ENCODE measurements at regions not wholly inside any gene's neighbourhood (a gene's known extent, or its start where the extent isn't known, plus 50 kb on each side); places are given as distances from the start of the nearest gene placed in this dataset.

DNA sequence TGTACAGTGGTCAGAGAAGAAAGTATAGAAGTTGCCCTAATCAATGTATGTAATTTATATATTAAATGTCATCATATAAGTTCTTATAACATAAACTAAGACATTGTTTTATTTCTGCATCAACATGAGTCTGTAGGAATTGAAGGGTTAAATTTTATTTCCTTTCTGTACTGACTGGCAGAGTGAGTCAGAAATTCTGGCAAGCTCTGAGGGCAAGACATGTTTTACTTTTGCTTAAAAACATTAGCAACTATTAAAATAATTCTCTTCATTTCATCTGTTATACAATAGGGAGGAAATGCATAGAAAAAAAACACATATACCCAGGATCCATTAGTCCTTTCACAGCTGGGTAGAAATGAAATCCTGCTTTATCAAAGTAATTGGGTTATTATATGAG is 171.4 kb upstream of the ALCAM start:
- H3K9me3 Mint-ChIP-seq, result peaks cover 3% of the 10 kb centered on the region
- ChIA-PET CTCF (no interaction called here), POLR2A (no interaction called here)
- H3K36me3 Mint-ChIP-seq (ENCODE audit: low read depth), result no peaks in the 10 kb centered on the region
- ATAC-seq (ENCODE audit: low read depth) (no peak), DNase-seq (no peak)
- H3K4me3 Mint-ChIP-seq, result no peak overlapping the region
- TF ChIP-seq, protein P1, sequence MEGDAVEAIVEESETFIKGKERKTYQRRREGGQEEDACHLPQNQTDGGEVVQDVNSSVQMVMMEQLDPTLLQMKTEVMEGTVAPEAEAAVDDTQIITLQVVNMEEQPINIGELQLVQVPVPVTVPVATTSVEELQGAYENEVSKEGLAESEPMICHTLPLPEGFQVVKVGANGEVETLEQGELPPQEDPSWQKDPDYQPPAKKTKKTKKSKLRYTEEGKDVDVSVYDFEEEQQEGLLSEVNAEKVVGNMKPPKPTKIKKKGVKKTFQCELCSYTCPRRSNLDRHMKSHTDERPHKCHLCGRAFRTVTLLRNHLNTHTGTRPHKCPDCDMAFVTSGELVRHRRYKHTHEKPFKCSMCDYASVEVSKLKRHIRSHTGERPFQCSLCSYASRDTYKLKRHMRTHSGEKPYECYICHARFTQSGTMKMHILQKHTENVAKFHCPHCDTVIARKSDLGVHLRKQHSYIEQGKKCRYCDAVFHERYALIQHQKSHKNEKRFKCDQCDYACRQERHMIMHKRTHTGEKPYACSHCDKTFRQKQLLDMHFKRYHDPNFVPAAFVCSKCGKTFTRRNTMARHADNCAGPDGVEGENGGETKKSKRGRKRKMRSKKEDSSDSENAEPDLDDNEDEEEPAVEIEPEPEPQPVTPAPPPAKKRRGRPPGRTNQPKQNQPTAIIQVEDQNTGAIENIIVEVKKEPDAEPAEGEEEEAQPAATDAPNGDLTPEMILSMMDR (IDR thresholded peaks at IDR 0.05), result no peak
- no peak overlapping the region for H3K27ac Mint-ChIP-seq
- no peaks in the 10 kb centered on the region for H3K27me3 Mint-ChIP-seq
- intact Hi-C loops (cut with micrococcal nuclease), result no loop called here
- no peaks in the 10 kb centered on the region for H3K4me1 Mint-ChIP-seq

DNA sequence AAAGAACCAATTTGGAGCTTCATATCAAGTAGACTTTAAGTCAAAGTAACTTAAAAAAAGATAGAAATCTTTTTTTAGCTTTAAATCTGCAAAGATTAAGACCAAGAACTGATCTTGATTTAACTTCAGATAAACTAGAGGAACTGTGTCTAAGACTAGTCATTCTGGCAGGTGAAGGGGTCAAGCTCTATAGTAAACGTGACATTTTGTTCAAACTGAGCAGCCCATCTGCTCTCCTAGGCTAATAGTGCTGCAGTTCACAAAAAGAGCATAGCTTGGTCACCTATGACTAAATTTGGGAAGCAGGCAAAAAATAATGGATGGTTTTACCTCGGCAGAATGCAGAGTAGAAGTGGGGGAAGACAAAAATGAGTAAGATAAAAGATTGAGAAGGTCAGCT is 168.8 kb upstream of the ALCAM start:
- DNase-seq, result no peak
- TF ChIP-seq, protein P1 (IDR thresholded peaks at IDR 0.05), result no peak
- Mint-ChIP-seq H3K27me3 (no peaks in the 10 kb centered on the region), H3K4me3 (no peak overlapping the region), H3K27ac (no peak overlapping the region), H3K9me3 (peaks cover 7% of the 10 kb centered on the region), H3K36me3 (ENCODE audit: low read depth) (no peaks in the 10 kb centered on the region), H3K4me1 (no peaks in the 10 kb centered on the region)
- POLR2A ChIA-PET, result no interaction called here
- CTCF ChIA-PET, result no interaction called here
- no peak for ATAC-seq (ENCODE audit: low read depth)
- intact Hi-C loops (cut with micrococcal nuclease), result no loop called here

DNA sequence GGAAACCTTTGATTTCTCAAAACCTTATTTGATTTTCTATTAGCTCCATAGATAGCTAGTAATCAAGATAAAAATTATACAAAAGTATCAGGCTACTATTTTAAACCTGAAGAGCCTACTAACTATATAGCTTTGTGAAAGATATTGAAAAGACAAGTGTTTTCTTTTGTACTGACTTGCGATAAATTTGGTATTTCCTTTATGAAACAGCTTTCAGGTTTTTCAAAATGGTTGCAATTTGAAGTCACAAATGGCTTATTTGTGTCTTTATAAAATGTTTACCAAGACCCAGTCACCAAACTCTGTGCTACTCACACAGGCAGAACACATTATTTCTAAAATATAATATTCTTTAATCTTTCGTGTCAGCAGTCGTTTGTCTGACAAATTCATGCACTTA is 167.5 kb upstream of the ALCAM start:
- Mint-ChIP-seq H3K36me3 (ENCODE audit: low read depth) (no peaks in the 10 kb centered on the region), H3K9me3 (peaks cover 8% of the 10 kb centered on the region), H3K4me3 (no peak overlapping the region), H3K27me3 (no peaks in the 10 kb centered on the region), H3K4me1 (no peaks in the 10 kb centered on the region), H3K27ac (no peak overlapping the region)
- ChIA-PET POLR2A (no interaction called here), CTCF (no interaction called here)
- intact Hi-C loops (cut with micrococcal nuclease), result no loop called here
- no peak for ATAC-seq (ENCODE audit: low read depth)
- TF ChIP-seq, protein P1 (IDR thresholded peaks at IDR 0.05), result no peak
- DNase-seq, result no peak

DNA sequence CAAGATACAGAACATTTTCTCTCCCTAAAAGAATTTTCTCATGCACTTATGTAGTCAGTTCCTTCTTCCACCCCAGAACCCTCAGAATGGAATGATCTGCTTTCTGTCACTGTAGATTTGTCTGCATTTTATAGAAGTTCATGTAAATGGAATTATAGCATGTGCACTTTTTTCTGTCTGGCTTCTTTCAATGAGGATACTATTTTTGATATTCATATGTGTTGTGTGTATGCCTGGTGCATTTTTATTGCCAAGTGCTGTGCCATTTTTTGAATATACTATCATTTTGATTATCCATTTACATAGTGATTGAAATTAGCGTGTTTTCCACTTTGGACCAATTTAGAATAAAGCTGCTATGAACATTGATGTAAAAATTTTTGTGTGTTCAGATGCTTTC is 156.6 kb upstream of the ALCAM start:
- ATAC-seq (ENCODE audit: low read depth) (no peak), DNase-seq (no peak)
- Mint-ChIP-seq H3K4me1 (no peaks in the 10 kb centered on the region), H3K27me3 (peaks cover 4% of the 10 kb centered on the region), H3K27ac (no peak overlapping the region), H3K9me3 (no peaks in the 10 kb centered on the region), H3K4me3 (no peak overlapping the region), H3K36me3 (ENCODE audit: low read depth) (no peaks in the 10 kb centered on the region)
- CTCF ChIA-PET, result no interaction called here
- intact Hi-C loops (cut with micrococcal nuclease), result loop anchor here (5.0 kb wide), 1 partner anchor 157 kb away; the partner anchor contains the start of gene ALCAM
- TF ChIP-seq, protein P1 (IDR thresholded peaks at IDR 0.05), result no peak
- POLR2A ChIA-PET, result no interaction called here

DNA sequence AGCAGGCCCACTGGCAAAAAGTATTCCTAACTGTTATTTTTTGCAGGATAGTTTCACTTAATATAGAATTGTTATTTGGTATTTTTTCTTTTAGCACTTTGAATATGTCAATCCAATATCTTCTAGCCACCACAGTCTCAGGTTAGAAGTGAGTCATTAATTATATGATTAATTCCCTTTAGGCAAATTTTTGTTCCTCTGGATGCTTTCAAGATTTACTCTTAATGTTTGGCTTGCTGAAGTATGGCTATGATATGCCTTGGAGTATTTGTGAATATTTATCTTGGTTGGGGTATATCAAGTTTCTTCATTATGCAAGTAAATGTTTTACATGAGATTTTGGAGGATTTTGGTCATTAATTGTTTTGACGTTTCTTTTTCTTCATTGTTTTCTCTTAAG is 152.1 kb upstream of the ALCAM start:
- intact Hi-C loops (cut with micrococcal nuclease), result loop anchor here (5.0 kb wide), 1 partner anchor 153 kb away; the partner anchor contains the start of gene ALCAM

More for the DNA sequence above, 152.1 kb upstream of the ALCAM start:
- no peak overlapping the region for H3K27ac Mint-ChIP-seq
- TF ChIP-seq, protein P1 (IDR thresholded peaks at IDR 0.05), result no peak
- ChIA-PET CTCF (no interaction called here), POLR2A (no interaction called here)
- no peaks in the 10 kb centered on the region for H3K9me3 Mint-ChIP-seq
- H3K27me3 Mint-ChIP-seq, result peaks cover 5% of the 10 kb centered on the region
- no peaks in the 10 kb centered on the region for H3K4me1 Mint-ChIP-seq
- no peak overlapping the region for H3K4me3 Mint-ChIP-seq
- no peak for ATAC-seq (ENCODE audit: low read depth)
- DNase-seq, result no peak
- H3K36me3 Mint-ChIP-seq (ENCODE audit: low read depth), result no peaks in the 10 kb centered on the region
